B cell (primary cell): ENCODE measurements at regions not wholly inside any gene's neighbourhood (a gene's known extent, or its start where the extent isn't known, plus 50 kb on each side); places are given as distances from the start of the nearest gene placed in this dataset.

Experiments
- ATAC-seq: fragments of 200-7000 bp; cut with Tn5 transposase; one replicate; pipeline ENCODE4 v1.10.0; 2021; ENCODE audit warnings: low read depth, mild to moderate bottlenecking, moderate number of reproducible peaks, moderate library complexity
- CTCF ChIA-PET: fragments of 350-600 bp; sonication (Branson Sonifier 250); formaldehyde crosslinking; loops from one replicate; lab custom pipeline; 2021; ENCODE audit warnings: antibody characterized with exemption, inconsistent platforms; lab: Charles Lee
- POLR2A ChIA-PET: fragments of 350-600 bp; sonication (Branson Sonifier 250); formaldehyde crosslinking; loops from one replicate; lab custom pipeline; 2021; ENCODE audit warnings: antibody characterized with exemption; lab: Charles Lee
- DNase-seq: peaks from one replicate; pipeline ENCODE4 v3.0.0; 2013
- H2AFZ ChIP-seq: 2 replicates; pipeline ENCODE4 v1.6.1; 2012; ENCODE audit warnings: mild to moderate bottlenecking, low read depth, low read length; ENCODE audit not compliant: insufficient read depth, poor library complexity, severe bottlenecking
- H3K27ac ChIP-seq, 2 donors: 1 replicate in 1 of 2; 2 replicates in 1 of 2; pipeline ENCODE4 v1.5.1; 2012 to 2013; ENCODE audit warnings: low read length in 2 of 2, mild to moderate bottlenecking in 2 of 2, moderate library complexity in 1 of 2
- H3K27me3 ChIP-seq, 4 experiments: fragments of 200-600 bp in 1 of 4; sonication (generic) in 1 of 4; replicated peaks in 1 of 4; 1 replicate in 2 of 4; 2 replicates in 2 of 4; pipeline versions ENCODE4 v1.6.1 to v1.7.0; 2013 to 2016; ENCODE audit warnings: low read length in 3 of 4, mild to moderate bottlenecking in 2 of 4, mixed read lengths in 1 of 4, moderate library complexity in 1 of 4; ENCODE audit not compliant: insufficient read depth in 4 of 4, control insufficient read depth in 3 of 4; ENCODE audit errors: control extremely low read depth in 1 of 4
- H3K36me3 ChIP-seq, 2 experiments: replicated peaks in 1 of 2; 1 replicate in 1 of 2; 2 replicates in 1 of 2; pipeline versions ENCODE4 v1.6.1 to v1.7.1; 2013; ENCODE audit warnings: low read length in 1 of 2; ENCODE audit not compliant: insufficient read depth in 2 of 2, control insufficient read depth in 1 of 2; ENCODE audit errors: control extremely low read depth in 1 of 2, extremely low read depth in 1 of 2
- H3K4me1 ChIP-seq, 2 donors: fragments of 200-600 bp in 1 of 2; sonication (generic) in 1 of 2; 1 replicate in 1 of 2; 2 replicates in 1 of 2; pipeline versions ENCODE4 v1.5.1 to v1.6.1; 2013 to 2017; ENCODE audit warnings: low read length in 2 of 2; ENCODE audit not compliant: control insufficient read depth in 2 of 2, insufficient read depth in 2 of 2
- H3K4me2 ChIP-seq: replicated peaks from 2 replicates; pipeline ENCODE3; 2012; ENCODE audit warnings: mild to moderate bottlenecking, low read depth, low read length; ENCODE audit not compliant: poor library complexity, severe bottlenecking
- H3K4me3 ChIP-seq, 5 experiments: fragments of 200-600 bp in 1 of 5; sonication (generic) in 1 of 5; 1 replicate in 3 of 5; 2 replicates in 2 of 5; pipeline versions ENCODE4 v1.5.1 to v1.7.0; 2011 to 2016; ENCODE audit warnings: low read length in 4 of 5, mild to moderate bottlenecking in 4 of 5, low read depth in 2 of 5, control low read depth in 1 of 5, moderate library complexity in 1 of 5; ENCODE audit not compliant: insufficient read depth in 1 of 5; ENCODE audit errors: control extremely low read depth in 1 of 5, extremely low read depth in 1 of 5
- H3K79me2 ChIP-seq: fragments of 200-600 bp; sonication (generic); one replicate; pipeline ENCODE4 v1.6.0; 2016; ENCODE audit warnings: low read length; ENCODE audit not compliant: control insufficient read depth, insufficient read depth
- H3K9ac ChIP-seq: fragments of 200-600 bp; sonication (generic); 2 replicates; pipeline ENCODE4 v1.6.1; 2017; ENCODE audit warnings: mild to moderate bottlenecking, low read length, moderate library complexity
- H3K9me3 ChIP-seq, 3 donors: one replicate each; pipeline versions ENCODE4 v1.6.1 to v1.7.1; 2013; ENCODE audit warnings: low read length in 2 of 3; ENCODE audit not compliant: control insufficient read depth in 2 of 3, insufficient read depth in 1 of 3; ENCODE audit errors: control extremely low read depth in 1 of 3
- H4K20me1 ChIP-seq: 2 replicates; pipeline ENCODE4 v1.6.0; 2012; ENCODE audit warnings: mild to moderate bottlenecking, low read length; ENCODE audit not compliant: insufficient read depth, control insufficient read depth, poor library complexity, severe bottlenecking
- H3K27ac Mint-ChIP-seq: one replicate; pipeline ENCODE4 v1.8.0; 2021; ENCODE audit warnings: mixed read lengths
- H3K27me3 Mint-ChIP-seq: one replicate; pipeline ENCODE4 v1.8.0; 2021; ENCODE audit warnings: mixed read lengths
- H3K4me1 Mint-ChIP-seq: one replicate; pipeline ENCODE4 v1.8.0; 2021; ENCODE audit warnings: mixed read lengths
- H3K4me3 Mint-ChIP-seq: one replicate; pipeline ENCODE4 v1.8.0; 2021; ENCODE audit warnings: mixed read lengths
- H3K9me3 Mint-ChIP-seq: one replicate; pipeline ENCODE4 v1.8.0; 2022; ENCODE audit warnings: mixed read lengths; ENCODE audit not compliant: insufficient read depth
- CTCF ChIP-seq: fragments of 200-600 bp; IDR thresholded peaks from one replicate; pipeline ENCODE4 v1.8.0; 2022; ENCODE audit warnings: antibody characterized with exemption, mild to moderate bottlenecking
- EZH2 ChIP-seq: IDR thresholded peaks from 2 replicates; pipeline ENCODE4 v1.6.1; 2012; ENCODE audit warnings: borderline replicate concordance, low read depth, mild to moderate bottlenecking, moderate library complexity, low read length; ENCODE audit not compliant: insufficient read depth, poor library complexity, severe bottlenecking
- WGBS: methylation state at CpG from one replicate; pipeline ENCODE4 v1.1.5; 2013; ENCODE audit warnings: missing lambda C conversion rate; ENCODE audit not compliant: insufficient coverage; 5-methylcytosine and 5-hydroxymethylcytosine counted together
- intact Hi-C: fragments of 100-400 bp; cut with micrococcal nuclease; formaldehyde crosslinking; loops from one replicate; pipeline ENCODE4 v1.10.0; 2022

GRCh38 chr15:37701230-37701629, 233.2 kb upstream of the TMCO5A start:
- CTCF ChIA-PET, result no interaction called here

GRCh38 chr15:37709669-37710068, 224.8 kb upstream of the TMCO5A start:
- H3K27me3 Mint-ChIP-seq, result no peaks in the 10 kb centered on the region
- H3K4me3 Mint-ChIP-seq, result no peak overlapping the region
- H3K4me2 ChIP-seq, result no peak overlapping the region
- H3K9me3 Mint-ChIP-seq, result no peaks in the 10 kb centered on the region
- ChIA-PET CTCF (no interaction called here), POLR2A (no interaction called here)
- H2AFZ ChIP-seq, result no peak overlapping the region
- no peak overlapping the region for H3K9ac ChIP-seq
- intact Hi-C loops, result no loop called here
- no peak overlapping the region for H3K4me3 ChIP-seq
- TF ChIP-seq CTCF, result no peak
- TF ChIP-seq EZH2, result no peak
- H4K20me1 ChIP-seq, result no peaks in the 10 kb centered on the region
- DNase-seq (no peak), ATAC-seq (no peak)
- H3K27ac ChIP-seq, result no peak overlapping the region
- H3K4me1 Mint-ChIP-seq, result no peaks in the 10 kb centered on the region
- H3K27me3 ChIP-seq, result no peaks in the 10 kb centered on the region
- no peak overlapping the region for H3K27ac Mint-ChIP-seq
- H3K4me1 ChIP-seq, result no peaks in the 10 kb centered on the region
- no CpG with 5 or more reads among the region's 1 CpG for WGBS
- no peaks in the 10 kb centered on the region for H3K36me3 ChIP-seq
- H3K79me2 ChIP-seq, result no peaks in the 10 kb centered on the region
- peaks cover 0 to 7% (median 0%) of the 10 kb centered on the region in 3 donors for H3K9me3 ChIP-seq

More at GRCh38 chr15:37701230-37701629, 233.2 kb upstream of the TMCO5A start:
- Histone ChIP-seq H3K79me2 (no peaks in the 10 kb centered on the region), H3K9ac (no peak overlapping the region), H3K9me3 (no peaks in the 10 kb centered on the region), H3K4me2 (no peak overlapping the region), H3K27ac (no peak overlapping the region), H3K4me3 (no peak overlapping the region), H3K4me1 (no peaks in the 10 kb centered on the region), H4K20me1 (no peaks in the 10 kb centered on the region), H3K27me3 (no peaks in the 10 kb centered on the region), H2AFZ (no peak overlapping the region), H3K36me3 (no peaks in the 10 kb centered on the region)
- peaks cover 5% of the 10 kb centered on the region for H3K9me3 Mint-ChIP-seq
- TF ChIP-seq EZH2, result no peak
- no peak for TF ChIP-seq CTCF
- intact Hi-C loops, result no loop called here
- ATAC-seq (no peak), DNase-seq (no peak)
- H3K27ac Mint-ChIP-seq, result no peak overlapping the region
- H3K4me1 Mint-ChIP-seq, result no peaks in the 10 kb centered on the region
- H3K27me3 Mint-ChIP-seq, result no peaks in the 10 kb centered on the region
- no peak overlapping the region for H3K4me3 Mint-ChIP-seq
- 78% methylated on average over 1 of the region's 1 CpG for WGBS
- POLR2A ChIA-PET, result no interaction called here
